ENCODE measurements at regions not wholly inside any gene's neighbourhood (a gene's known extent, or its start where the extent isn't known, plus 50 kb on each side); places are given as distances from the start of the nearest gene placed in this dataset.

DNA sequence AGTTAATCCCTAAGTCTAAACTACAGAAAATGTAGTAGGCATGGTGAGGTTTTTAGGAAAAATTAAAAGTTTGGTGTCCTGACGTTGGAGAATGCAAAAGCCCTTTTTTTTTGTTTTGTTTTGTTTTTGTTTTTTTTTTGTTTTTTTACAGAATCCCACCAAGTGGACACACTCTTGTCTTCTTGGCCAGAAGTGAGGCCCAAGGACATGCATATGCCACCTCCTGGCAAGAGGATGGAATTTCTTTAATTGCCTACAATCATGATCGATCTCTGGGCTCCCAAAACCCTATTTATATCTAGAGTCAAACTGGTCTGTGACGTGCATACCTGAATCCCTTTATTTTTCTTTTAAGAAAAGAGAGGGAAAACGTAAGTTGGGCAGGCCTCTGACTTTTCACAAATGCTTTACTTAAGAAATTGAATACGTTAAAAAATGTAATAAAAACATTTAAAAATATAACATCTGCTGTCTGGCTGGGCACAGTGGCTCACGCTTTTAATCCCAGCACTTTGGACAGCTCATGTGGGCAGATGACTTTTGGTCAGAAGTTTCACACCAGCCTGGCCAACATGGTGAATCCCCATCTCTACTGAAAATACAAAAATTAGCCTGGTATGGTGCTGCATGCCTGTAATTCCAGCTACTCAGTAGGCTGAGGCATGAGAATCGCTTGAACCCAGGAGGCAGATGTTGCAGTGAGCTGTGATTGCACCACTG lies 502.7 kb downstream of the CBLN2 start:
- no peak overlapping the region for H3K27ac ChIP-seq (ENCODE audit: low read depth in 2 of 2, low read length in 2 of 2)
- FAIRE-seq (no peak), DNase-seq (no peak)
- no peak overlapping the region for H3K4me3 ChIP-seq (ENCODE audit: low read length in 3 of 3)
- no peaks in the 10 kb centered on the region for H3K27me3 ChIP-seq (ENCODE audit: control insufficient read depth, insufficient read depth, low read length)
- H3K9me3 ChIP-seq (ENCODE audit: control insufficient read depth in 2 of 3, insufficient read depth in 1 of 3, low read length in 3 of 3) = no peaks in the 10 kb centered on the region
- no peaks in the 10 kb centered on the region for H3K36me3 ChIP-seq (ENCODE audit: control insufficient read depth in 2 of 3, insufficient read depth in 3 of 3, low read length in 3 of 3)
- H3K9ac ChIP-seq (ENCODE audit: low read length in 3 of 3) = no peak overlapping the region
- intact Hi-C loops (cut with DNase I) = no loop called here
- TF ChIP-seq, protein P1, sequence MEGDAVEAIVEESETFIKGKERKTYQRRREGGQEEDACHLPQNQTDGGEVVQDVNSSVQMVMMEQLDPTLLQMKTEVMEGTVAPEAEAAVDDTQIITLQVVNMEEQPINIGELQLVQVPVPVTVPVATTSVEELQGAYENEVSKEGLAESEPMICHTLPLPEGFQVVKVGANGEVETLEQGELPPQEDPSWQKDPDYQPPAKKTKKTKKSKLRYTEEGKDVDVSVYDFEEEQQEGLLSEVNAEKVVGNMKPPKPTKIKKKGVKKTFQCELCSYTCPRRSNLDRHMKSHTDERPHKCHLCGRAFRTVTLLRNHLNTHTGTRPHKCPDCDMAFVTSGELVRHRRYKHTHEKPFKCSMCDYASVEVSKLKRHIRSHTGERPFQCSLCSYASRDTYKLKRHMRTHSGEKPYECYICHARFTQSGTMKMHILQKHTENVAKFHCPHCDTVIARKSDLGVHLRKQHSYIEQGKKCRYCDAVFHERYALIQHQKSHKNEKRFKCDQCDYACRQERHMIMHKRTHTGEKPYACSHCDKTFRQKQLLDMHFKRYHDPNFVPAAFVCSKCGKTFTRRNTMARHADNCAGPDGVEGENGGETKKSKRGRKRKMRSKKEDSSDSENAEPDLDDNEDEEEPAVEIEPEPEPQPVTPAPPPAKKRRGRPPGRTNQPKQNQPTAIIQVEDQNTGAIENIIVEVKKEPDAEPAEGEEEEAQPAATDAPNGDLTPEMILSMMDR (IDR thresholded peaks at IDR 0.05; ENCODE audit: borderline replicate concordance, extremely low read depth, insufficient read depth) = no peak
- H3K4me1 ChIP-seq (ENCODE audit: control insufficient read depth in 2 of 3, insufficient read depth in 2 of 3, low read depth in 1 of 3, low read length in 3 of 3) = no peaks in the 10 kb centered on the region

GRCh38 chr18:72013427-72013850 lies 530.7 kb downstream of the CBLN2 start:
- intact Hi-C loops (cut with DNase I) = no loop called here
- Histone ChIP-seq H3K36me3 (ENCODE audit: control insufficient read depth in 2 of 3, insufficient read depth in 3 of 3, low read length in 3 of 3) (no peaks in the 10 kb centered on the region), H3K9ac (ENCODE audit: low read length in 3 of 3) (no peak overlapping the region), H3K27ac (ENCODE audit: low read depth in 2 of 2, low read length in 2 of 2) (no peak overlapping the region), H3K27me3 (ENCODE audit: control insufficient read depth, insufficient read depth, low read length) (no peaks in the 10 kb centered on the region), H3K4me3 (ENCODE audit: low read length in 3 of 3) (no peak overlapping the region), H3K4me1 (ENCODE audit: control insufficient read depth in 2 of 3, insufficient read depth in 2 of 3, low read depth in 1 of 3, low read length in 3 of 3) (no peaks in the 10 kb centered on the region), H3K9me3 (ENCODE audit: control insufficient read depth in 2 of 3, insufficient read depth in 1 of 3, low read length in 3 of 3) (no peaks in the 10 kb centered on the region)
- no peak for DNase-seq
- FAIRE-seq = no peak
- TF ChIP-seq, protein P1 (IDR thresholded peaks at IDR 0.05; ENCODE audit: borderline replicate concordance, extremely low read depth, insufficient read depth) = no peak

DNA sequence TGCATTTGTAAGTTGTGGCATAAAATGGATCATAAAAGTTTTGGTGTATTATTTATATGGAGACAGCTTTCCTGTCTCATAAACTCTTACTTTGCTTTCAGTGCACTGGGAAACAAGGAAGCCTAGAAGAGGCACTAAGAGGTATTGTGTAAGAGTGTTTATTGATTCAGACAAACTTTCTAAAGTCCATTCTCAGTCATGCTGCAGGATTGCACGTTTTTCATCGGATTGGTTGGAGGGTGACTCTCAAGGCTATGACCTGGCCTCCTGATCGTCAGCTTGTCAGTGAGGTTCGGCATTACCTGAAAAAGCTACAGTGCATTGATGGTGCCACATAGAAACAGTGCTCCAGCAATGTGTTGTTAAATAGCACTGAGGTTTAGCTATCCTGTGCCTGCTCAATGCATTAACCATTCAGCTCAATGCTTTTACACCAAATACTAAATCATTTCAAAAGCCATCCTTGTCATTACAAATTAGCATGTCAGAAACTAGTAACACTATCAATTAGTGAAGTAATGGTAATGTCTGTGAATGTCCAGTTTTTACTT lies 545.5 kb downstream of the CBLN2 start:
- DNase-seq (no peak), FAIRE-seq (no peak)
- Histone ChIP-seq H3K9me3 (ENCODE audit: control insufficient read depth in 2 of 3, insufficient read depth in 1 of 3, low read length in 3 of 3) (no peaks in the 10 kb centered on the region), H3K4me1 (ENCODE audit: control insufficient read depth in 2 of 3, insufficient read depth in 2 of 3, low read depth in 1 of 3, low read length in 3 of 3) (no peaks in the 10 kb centered on the region), H3K27me3 (ENCODE audit: control insufficient read depth, insufficient read depth, low read length) (no peaks in the 10 kb centered on the region), H3K9ac (ENCODE audit: low read length in 3 of 3) (no peak overlapping the region), H3K27ac (ENCODE audit: low read depth in 2 of 2, low read length in 2 of 2) (no peak overlapping the region), H3K36me3 (ENCODE audit: control insufficient read depth in 2 of 3, insufficient read depth in 3 of 3, low read length in 3 of 3) (no peaks in the 10 kb centered on the region), H3K4me3 (ENCODE audit: low read length in 3 of 3) (no peak overlapping the region)
- TF ChIP-seq, protein P1 (IDR thresholded peaks at IDR 0.05; ENCODE audit: borderline replicate concordance, extremely low read depth, insufficient read depth) = no peak
- intact Hi-C loops (cut with DNase I) = no loop called here
